PC-9 (cell line): ENCODE measurements at regions not wholly inside any gene's neighbourhood (a gene's known extent, or its start where the extent isn't known, plus 50 kb on each side); places are given as distances from the start of the nearest gene placed in this dataset.

Experiments
- EZH2 ChIP-seq: fragments of 200-600 bp; sonication (generic); IDR thresholded peaks from 2 replicates; pipeline ENCODE4 v1.8.0; 2017; ENCODE audit warnings: antibody characterized with exemption, low read depth
- TF ChIP-seq, protein P1 (sequence below): fragments of 200-600 bp; sonication (generic); conservative IDR thresholded peaks from 2 replicates; pipeline ENCODE4 v1.6.1; 2017; ENCODE audit warnings: mixed run types, antibody characterized with exemption, mild to moderate bottlenecking, moderate library complexity

- TF ChIP-seq, protein P1, sequence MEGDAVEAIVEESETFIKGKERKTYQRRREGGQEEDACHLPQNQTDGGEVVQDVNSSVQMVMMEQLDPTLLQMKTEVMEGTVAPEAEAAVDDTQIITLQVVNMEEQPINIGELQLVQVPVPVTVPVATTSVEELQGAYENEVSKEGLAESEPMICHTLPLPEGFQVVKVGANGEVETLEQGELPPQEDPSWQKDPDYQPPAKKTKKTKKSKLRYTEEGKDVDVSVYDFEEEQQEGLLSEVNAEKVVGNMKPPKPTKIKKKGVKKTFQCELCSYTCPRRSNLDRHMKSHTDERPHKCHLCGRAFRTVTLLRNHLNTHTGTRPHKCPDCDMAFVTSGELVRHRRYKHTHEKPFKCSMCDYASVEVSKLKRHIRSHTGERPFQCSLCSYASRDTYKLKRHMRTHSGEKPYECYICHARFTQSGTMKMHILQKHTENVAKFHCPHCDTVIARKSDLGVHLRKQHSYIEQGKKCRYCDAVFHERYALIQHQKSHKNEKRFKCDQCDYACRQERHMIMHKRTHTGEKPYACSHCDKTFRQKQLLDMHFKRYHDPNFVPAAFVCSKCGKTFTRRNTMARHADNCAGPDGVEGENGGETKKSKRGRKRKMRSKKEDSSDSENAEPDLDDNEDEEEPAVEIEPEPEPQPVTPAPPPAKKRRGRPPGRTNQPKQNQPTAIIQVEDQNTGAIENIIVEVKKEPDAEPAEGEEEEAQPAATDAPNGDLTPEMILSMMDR, result no peak
- no peak for TF ChIP-seq EZH2
Observed at GRCh38 chr1:243940451-243940850, 90.4 kb upstream of the AKT3 start.
